ENCODE measurements at regions not wholly inside any gene's neighbourhood (a gene's known extent, or its start where the extent isn't known, plus 50 kb on each side); places are given as distances from the start of the nearest gene placed in this dataset.

DNA sequence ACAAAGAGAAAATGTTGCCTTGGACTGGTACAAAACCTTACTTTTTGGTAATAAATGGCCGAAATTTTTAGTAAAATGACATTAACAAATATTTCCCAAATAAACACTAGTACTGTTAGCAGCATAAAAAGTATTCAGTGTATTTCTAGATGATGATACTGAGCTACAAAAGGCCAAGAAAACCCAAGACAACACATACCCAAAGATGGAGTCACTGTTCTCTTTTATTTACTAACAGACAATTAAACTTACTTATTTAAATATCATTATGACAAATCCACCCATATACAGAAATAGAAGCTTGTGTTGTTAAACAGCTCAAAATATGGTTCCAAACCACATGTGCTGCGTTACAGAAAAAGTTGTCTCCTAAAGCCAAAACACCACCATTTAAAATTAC is 239.9 kb downstream of the ZEB2 start:
- FAIRE-seq, result no peak

DNA sequence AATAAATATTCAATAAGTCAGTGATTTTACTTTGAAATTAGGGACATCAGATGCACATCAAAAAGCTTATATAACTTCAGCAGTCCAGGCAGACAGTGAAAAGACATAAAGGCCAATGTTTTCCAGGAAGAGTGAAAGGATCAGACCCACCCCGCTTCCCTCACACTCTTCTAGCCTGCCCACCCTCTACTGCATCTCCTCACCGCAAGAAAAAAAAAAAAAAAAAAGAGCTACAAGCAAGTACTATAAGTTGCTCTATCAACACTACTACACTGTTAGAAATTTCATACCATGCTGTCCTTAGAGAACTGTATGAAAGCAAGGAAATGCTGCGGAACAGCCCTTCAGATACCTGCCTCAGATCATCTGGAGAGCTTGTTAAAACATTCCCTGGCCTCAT is 240.8 kb downstream of the ZEB2 start:
- FAIRE-seq, result no peak

DNA sequence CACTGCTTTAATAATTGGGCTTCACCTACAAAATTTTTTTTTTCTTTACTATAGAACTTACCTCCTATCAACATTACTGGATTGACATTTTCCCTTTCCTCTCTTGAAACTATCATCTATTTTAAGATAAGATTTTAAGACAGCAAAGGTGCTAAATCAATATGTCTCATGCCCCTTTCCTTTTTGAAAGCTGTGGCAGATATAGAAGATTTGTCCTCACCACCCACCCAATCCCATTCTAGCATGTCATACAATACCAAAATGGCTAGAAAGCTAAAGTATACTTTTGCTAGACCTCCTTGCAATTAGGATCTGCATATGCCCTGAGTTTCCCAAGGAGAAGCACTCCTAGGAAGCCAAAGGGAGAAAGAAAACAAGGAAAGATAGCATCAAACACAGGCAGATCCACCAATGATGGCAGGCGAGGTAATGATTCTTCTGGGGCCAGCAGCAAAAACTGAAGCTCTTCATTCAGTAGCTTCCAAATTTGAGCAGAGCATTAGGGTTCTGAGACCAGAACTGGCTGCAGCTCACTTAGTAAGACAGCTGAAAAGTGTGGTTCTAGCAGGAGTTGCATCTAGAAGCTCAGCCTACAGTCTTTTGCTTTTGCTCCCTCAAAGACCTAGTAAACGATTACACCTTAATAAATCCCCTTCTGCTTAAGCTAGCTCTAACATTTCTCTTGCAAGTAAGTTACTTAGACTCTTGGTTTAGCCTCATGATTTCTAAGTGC is 242.1 kb downstream of the ZEB2 start:
- FAIRE-seq, result no peak

DNA sequence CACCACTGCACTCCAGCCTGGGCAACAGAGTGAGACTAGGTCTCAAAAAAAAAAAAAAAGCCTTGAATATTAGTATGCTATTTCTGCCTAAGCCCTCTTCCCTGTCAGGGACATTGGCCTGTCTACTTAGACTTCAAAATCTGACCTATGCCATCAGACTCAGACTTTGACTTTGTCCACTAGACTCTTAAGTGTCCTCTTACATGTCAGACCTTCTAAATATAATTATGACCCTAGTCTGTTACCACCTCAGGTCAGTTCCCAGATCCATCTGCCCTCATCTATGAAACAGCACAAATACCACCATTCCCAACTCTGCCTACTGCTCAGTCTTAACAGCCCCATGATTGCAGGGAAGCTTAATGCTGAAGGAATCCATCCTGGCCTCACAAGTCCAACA is 244.6 kb downstream of the ZEB2 start:
- no peak for FAIRE-seq

DNA sequence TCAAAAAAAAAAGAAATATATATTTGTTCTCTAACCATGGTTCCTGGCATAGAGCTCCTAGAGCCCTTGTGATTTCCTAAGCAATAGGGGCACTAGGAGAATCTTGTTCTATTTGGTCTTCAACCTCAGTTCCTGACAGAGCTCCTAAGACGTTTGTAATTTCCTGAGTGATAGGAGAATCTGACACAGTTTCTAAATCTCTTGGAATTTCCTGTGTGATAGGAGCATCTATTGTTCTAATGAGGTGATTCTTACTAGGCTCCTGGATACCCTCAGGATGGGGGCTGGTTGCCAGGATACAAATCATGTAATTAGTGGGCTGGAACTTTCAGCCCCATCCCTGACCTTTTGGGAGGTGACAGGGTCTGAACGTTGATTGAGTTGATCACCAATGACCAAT is 245.8 kb downstream of the ZEB2 start:
- no peak for FAIRE-seq

DNA sequence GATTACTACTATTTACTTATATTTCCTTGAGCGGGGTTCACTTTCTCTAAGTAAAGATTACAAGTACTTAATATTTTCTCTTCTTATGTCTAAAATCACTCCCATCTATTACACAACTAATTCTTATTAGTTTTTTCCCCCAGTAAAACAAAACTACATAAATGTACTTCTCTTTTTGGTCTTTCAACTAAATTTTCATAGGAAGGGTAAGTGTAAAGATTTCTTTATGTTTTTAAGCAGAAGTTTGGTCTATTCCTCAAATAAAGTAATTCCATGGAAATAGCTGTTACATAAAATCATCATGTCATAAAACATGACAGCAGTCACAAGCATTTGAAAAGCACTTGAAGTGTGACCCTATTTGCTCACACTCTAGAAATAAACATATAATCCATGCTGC is 249.0 kb downstream of the ZEB2 start:
- peak; percentile 73 for FAIRE-seq

DNA sequence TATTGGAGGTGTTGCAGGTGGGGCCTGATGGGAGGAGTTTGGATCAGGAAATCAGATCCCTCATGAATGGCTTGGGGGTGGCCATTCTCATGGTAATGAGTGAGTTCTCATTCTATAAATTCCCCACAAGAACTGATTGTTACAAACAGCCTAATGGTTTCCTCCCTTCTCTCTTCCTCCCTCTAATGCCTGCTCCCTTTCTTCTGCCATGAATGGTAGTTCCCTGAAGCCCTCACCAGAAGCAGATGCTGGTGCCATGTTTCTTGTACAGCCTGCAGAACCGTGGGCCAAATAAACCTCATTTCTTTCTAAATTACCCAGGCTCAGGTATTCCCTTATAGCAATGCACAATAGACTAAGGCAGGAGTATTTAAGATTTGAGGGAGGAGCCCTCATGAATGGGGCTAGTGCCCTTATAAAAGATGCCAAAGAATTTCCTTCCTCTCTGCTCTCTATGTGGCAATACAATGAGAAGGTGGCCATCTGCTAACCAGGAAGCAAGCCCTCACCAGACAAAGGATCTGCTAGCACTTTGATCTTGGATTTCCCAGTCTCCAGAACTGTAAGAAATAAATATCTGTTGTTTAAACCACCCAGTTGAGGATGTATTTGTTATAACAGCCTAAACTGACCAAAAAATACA is 251.8 kb downstream of the ZEB2 start:
- no peak for FAIRE-seq

DNA sequence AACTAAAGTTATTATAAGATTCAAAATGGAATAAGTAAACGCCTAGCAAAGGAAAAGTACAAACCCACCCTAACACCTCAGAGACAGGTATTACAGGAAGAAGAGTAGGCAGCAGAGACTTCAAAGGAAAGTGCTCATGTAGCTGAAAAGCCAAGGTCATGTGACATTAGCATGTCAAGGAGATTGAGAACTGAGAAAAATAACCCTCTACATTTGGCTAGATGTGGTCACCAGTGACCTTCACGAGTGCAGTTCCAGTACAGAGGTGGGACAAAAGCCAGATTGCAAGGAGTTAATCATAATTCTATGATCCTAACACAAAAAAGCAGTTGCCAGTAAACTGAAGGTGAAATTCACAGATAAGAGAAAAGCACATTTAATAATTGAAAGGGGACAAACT is 252.7 kb downstream of the ZEB2 start:
- FAIRE-seq, result no peak

DNA sequence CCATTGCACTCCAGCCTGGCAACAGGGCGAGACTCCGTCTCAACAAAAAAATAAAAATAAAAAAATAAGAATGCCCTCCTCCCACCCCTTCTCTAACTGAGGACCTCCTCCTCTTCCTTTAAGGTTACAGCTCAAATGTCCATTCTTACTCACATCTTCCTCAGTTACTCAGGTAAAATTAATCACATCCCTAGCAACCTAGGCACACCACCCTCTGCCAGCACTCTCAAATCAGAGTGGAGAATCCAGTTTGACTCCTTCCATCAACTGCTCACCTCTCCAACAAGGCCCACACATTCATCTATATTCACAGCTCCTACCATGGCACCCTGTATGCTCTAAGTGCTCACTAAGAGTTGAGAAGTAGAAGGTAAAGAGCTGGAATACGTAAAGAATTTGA is 254.3 kb downstream of the ZEB2 start:
- no peak for FAIRE-seq

DNA sequence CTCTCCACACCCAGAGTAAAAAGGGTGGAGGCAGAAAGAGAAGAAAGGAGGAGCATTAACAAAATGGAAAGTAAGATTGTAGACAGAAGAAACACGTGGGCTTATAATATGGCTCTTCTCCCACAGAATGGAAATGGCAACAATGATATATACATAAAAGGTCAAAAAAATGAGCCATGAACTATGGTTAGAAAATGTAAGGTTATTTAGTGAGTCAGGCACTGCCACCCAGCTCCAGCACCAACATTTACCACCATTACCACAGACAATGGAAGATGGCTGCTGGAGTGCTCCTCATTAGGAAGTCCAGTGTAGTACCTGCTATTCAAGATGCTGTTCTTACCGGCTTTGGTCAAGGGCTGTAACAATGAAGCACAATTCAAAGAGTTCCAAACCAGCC is 258.0 kb downstream of the ZEB2 start:
- no peak for FAIRE-seq

DNA sequence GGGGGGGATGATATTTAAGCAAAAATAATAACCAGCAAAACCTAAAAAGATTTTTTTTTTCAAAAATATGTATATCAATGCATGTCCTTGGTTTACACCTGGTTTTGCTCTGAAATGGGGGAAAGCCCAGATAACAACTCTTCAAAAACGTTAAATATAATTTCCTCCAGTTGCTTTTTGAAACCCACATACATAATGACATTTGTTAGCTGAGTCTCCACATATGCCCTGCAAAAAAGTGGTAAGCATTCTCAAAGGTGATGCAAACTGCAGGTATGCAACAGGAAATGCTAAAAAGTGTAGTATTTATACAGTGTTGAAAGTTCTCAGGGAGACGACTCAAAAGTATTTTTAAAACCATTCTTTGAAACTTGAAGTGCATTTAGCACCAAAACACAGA is 258.6 kb downstream of the ZEB2 start:
- no peak for FAIRE-seq

DNA sequence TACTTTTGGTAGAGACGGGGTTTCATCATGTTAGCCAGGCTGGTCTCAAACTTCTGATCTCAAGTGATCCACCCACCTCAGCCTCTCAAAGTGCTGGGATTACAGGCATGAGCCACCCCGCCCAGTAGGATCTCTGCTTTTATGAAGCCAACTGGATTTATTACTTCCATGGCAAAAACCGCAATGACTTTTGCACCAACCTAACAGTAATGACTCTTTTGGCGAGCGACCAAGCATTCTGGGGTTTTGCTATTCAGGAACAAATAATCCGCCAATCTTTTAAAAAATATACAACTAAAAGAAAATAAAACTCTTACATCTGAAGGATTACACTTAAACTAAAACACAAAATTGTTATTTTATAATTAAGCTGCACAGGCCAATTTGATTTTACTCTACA is 260.6 kb downstream of the ZEB2 start:
- no peak for FAIRE-seq

DNA sequence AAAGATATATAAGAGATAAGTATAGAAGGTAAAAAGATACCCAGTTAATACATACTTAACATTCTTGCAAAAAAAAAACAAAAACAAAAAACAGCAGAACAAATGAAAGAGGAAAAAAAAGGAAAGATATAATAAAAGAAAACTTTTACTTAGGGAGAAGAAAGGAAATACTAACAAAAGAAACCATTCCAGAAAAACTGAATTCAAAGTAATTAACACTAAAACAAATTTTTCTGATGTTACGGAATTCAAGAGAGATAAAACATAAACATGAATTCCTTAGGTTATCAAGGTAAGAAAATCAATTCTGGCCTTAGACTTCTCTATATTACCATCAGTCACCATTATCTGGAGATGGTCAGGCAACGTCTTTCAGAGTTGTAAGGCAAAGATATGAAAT is 261.8 kb downstream of the ZEB2 start:
- FAIRE-seq, result peak; percentile 16

DNA sequence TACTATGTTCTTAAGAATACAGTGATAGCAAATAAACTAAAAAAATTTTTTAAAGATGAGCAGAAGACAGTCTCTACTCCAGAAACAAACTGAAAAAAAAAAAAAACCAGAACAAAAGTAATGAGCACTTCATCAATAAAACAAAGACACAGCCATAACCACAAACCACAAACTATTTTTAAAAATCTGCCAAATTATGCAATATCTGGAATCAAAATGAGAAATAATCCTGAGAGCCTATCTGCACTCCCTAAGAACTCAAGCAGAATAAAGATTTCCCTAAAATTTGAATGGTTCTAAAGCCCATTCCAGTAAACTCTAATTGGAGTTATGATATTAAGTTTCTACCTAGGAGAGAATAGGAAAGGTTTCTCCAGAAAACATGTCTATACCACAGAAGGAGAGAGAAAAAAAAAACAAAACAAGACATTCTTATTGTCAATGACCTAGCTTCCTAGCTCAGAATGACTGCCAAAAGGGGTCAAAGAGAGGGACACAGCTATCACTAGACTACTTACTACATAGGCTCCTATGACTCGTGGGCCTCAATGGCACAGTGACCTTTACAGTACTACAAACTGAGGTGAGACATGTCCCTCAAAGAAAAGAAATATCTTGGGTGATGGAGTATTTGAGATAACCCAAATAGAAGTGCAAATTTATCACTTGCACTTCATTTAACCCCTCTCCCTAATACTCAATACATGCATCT is 262.8 kb downstream of the ZEB2 start:
- no peak for FAIRE-seq

DNA sequence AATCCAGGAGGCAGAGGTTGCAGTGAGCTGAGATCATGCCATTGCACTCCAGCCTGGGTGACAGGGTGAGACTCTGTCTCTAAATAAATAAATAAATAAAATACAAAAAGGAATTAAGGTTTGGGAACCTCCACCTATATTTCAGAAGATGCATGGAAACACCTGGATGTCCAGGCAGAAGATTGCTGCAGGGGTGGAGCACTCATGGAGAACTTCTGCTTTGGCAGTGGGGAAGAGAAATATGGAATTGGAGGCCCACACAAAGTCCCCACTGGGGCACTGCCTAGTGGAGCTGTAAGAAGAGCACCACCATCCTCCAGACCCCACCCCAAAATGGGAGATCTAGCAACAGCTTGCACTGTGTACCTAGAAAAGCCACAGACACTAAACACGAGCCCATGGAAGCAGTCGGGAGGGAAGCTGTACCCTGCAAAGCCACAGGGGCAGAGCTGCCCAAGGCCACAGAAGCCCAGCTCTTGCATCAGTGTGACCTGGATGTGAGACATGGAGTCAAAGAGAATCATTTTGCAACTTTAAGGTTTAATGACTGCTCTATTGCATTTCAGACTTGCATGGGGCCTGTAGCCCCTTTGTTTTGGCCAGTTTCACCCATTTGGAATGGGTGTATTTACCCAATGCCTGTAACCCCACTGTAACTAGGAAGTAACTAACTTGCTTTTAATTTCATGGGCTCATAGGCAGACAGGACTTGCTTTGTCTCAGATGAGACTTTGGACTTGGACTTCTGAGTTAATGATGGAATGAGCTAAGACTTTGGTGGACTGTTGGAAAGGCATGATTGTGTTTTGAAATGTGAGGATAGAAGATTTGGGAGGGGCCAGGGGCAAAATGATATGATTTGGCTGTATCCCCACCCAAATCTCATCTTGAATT is 265.3 kb downstream of the ZEB2 start:
- no peak for FAIRE-seq

DNA sequence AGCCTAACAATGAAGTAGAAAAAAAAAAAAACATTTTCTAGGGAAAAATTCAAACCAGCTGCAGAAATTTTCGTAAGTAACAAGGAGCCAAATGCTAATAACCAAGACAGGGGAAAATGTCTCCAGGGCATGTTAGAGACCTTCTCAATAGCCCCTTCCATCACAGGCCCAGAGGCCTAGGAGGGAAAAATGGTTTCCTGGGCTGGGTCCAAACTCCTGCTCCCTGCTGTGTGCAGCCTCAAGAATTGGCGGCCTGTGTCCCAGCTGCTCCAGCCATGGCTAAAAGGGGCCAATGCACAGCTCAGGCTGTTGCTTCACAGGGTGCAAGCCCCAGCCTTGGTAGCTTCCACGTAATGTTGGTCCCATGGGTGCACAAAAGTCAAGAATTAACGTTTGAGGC is 266.2 kb downstream of the ZEB2 start:
- no peak for FAIRE-seq

DNA sequence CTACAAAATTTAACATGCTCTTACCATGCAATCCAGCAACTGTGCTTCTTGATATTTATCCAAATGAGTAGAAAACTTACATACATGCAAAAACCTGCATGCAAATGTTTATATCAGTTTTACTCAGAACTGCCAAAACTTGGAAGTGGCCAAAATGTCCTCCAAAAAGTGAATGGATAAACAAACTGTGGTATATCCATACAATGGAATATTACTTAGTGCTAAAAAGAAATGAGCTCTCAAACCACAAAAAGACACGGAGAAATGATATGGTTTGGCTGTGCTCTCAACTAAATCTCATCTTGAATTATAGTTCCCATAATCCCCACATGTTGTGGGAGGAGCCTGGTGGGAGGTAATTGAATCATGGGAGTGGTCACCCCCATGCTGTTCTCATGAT is 267.2 kb downstream of the ZEB2 start:
- no peak for FAIRE-seq

DNA sequence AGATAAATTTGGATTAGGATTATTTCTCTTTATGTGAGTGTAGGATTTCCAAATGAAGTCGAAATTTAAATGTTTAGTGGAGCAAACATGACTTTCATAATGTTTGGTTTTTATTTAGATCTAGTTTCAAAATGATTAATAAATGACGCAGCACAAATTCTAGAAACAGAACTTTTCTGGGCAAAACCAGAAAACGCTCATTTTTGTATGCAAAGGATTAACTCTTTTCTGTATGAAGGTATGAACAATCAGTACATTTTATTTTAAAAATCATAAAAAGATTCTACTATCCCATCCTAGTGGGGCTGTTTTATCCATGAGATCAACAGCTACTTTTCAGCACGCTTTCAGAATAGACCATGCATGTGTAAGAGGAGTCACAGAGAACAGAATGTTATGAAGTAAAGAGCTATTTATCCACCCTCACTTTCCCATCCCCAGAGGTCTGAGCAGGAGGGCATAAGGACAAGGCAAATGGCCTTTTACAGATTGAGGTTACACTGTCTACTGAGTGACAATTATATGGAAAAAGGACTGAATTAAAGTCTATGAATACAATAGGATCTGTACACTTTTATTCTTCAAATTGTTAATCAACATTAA is 270.8 kb downstream of the ZEB2 start:
- FAIRE-seq, result no peak

DNA sequence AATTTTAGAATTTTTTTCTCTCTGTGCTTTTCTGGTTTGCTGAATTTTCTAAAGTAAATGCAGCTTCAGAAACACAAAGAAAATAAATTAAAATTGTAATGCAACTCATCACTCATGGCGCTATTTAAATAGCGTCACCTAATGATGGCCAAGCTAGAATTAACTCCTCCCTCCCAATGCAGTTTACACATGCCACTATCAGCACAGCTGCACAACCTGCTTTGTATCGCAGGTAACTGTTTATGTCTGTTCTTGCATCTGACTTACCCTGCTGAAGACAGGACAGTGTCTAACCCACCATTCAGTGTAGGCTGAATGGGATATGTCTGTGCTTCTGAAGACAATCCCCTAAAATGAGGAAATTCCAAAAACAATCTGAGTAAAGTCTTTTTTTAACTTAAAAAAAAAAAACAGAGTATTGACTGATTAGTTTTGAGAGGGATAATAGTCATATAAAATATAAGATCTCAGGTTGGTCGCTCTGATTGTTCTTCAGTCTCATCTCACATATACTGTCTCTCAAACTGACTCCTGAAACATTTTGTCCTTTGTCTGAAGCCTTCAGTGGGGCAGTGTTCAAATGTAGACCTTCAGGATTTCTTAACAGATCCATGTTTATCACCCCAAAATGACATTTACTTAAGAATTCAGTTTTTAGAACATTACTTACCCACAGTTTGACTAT is 271.4 kb downstream of the ZEB2 start:
- no peak for FAIRE-seq

DNA sequence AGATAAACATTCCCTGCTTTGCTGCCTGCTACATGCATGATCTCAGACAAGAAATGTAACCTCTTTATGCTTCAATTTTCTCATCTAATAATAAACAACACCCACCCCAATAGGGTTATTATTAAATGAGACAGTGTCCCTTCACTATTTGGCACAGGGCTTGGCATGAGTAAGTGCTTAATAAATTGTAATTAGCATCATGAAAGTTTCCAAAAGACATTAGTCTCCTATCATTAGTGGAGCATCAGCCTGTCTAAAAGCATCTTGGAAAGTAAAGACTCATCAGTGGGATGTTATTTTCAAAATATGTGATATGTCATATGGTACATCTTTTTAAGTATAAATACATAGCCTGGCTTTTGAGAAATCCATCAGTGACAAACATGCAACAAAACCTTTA is 275.0 kb downstream of the ZEB2 start:
- FAIRE-seq, result no peak

DNA sequence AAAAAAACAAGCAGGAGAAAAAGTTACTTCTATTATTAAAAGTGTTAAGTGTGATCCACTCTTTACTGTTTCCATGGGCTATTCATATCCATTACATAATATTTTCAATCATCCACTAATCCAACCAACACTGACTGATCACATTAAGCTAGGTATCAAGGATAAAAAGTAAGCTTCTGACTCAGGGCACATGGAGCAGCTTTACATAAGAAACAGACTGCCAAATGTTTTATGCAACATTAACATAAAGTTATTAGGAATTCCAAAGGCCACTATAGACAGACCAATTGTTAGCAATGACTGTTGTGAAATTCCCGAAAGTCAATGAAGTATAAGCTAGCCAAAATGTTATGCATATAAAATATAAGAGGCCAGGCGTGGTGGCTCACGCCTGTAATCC is 277.6 kb downstream of the ZEB2 start:
- FAIRE-seq, result no peak

DNA sequence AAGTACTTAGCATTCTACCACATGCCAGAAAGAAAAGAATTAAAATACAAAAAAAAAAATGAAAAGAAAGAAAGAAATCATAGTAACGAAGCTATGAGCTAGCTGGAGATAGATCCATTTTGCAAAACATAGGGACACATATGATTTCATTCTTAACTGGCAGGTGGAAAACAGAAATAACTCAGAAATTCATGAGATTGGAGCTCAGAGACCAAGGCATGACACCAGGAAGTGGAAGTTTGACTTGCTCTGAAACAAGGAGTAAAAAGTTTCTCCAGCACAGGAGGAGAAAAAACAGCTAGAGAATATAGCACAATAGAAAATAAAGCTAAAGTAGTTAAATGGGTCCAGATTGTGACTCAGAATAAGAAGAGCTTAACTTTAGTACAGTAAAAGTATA is 278.1 kb downstream of the ZEB2 start:
- no peak for FAIRE-seq

Data from A204.1 (cell line).